Breast epithelium (tissue), 3 donors: ENCODE measurements at regions not wholly inside any gene's neighbourhood (a gene's known extent, or its start where the extent isn't known, plus 50 kb on each side); places are given as distances from the start of the nearest gene placed in this dataset.

Source experiments
- POLR2A ChIP-seq: fragments of 450-650 bp; IDR thresholded peaks from one replicate; pipeline ENCODE4 v1.6.1; 2016; ENCODE audit warnings: antibody characterized with exemption, mild to moderate bottlenecking, moderate library complexity
- POLR2AphosphoS5 ChIP-seq, 3 donors: sonication (generic); formaldehyde crosslinking; IDR thresholded peaks; one replicate each; pipeline ENCODE4 v1.6.1; 2017; ENCODE audit warnings: antibody characterized with exemption in 3 of 3
- TF ChIP-seq, protein P1 (sequence below), 3 donors: fragments of 450-650 bp; IDR thresholded peaks; one replicate each; pipeline ENCODE4 v1.5.1; 2016 to 2017; ENCODE audit warnings: antibody characterized with exemption in 3 of 3, mild to moderate bottlenecking in 3 of 3, moderate library complexity in 3 of 3

DNA sequence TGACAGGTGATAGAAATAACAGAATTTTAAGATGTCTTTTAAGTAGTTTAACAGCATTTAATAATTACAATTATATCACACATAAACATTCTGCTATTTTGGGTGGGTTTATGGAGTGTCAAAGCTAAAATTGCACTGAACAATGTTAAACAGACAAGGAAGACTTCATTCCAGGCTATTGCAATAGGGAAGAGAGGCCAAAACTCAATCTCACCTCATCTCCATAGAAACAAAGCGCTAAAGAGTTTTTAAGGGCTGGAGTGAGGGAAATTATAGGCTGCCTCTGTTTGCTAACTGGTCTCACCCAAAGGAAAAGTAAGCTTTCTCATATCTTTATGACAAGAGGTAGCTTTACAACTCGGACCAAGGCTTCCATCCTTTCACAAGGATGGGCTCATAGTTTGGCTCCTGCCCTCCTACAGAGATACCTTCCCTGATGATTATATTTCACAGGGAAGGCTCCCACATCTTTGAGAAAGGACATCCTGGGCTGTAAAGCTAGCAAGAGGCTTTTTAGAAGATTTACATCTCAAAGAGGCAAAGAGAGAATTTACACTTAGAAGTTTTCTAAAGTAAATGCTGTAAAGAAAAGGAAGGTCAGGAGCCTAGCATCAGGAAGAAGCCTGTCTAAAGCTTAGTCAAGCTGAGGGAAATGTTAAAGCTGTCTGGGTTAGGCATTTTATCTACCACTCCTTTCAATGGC is 350.2 kb upstream of the IMPG1 start:
- TF ChIP-seq, protein P1, sequence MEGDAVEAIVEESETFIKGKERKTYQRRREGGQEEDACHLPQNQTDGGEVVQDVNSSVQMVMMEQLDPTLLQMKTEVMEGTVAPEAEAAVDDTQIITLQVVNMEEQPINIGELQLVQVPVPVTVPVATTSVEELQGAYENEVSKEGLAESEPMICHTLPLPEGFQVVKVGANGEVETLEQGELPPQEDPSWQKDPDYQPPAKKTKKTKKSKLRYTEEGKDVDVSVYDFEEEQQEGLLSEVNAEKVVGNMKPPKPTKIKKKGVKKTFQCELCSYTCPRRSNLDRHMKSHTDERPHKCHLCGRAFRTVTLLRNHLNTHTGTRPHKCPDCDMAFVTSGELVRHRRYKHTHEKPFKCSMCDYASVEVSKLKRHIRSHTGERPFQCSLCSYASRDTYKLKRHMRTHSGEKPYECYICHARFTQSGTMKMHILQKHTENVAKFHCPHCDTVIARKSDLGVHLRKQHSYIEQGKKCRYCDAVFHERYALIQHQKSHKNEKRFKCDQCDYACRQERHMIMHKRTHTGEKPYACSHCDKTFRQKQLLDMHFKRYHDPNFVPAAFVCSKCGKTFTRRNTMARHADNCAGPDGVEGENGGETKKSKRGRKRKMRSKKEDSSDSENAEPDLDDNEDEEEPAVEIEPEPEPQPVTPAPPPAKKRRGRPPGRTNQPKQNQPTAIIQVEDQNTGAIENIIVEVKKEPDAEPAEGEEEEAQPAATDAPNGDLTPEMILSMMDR (IDR thresholded peaks at IDR 0.05): no peak
- no peak for TF ChIP-seq POLR2A
- TF ChIP-seq POLR2AphosphoS5 (IDR thresholded peaks at IDR 0.05): no peak
